Effector memory CD4-positive, alpha-beta T cell (primary cell): ENCODE measurements at regions not wholly inside any gene's neighbourhood (a gene's known extent, or its start where the extent isn't known, plus 50 kb on each side); places are given as distances from the start of the nearest gene placed in this dataset.
"Not testable (repeated sequence)": the region's sequence is repeated elsewhere in the genome, so short reads cannot be mapped to it uniquely, and the experiment has no call there.

ENCODE experiments used
- DNase-seq, 3 donors: peaks; one replicate each; pipeline ENCODE4 v3.0.0-alpha.2; 2020
- H3K27ac ChIP-seq: 2 replicates; pipeline ENCODE4 v1.7.0; 2013; ENCODE audit warnings: mild to moderate bottlenecking, low read length, moderate library complexity; ENCODE audit not compliant: insufficient read depth, poor library complexity, severe bottlenecking
- H3K27me3 ChIP-seq: replicated peaks from 2 replicates; pipeline ENCODE4 v1.7.0; 2013; ENCODE audit warnings: mild to moderate bottlenecking, low read length; ENCODE audit not compliant: insufficient read depth, control insufficient read depth, poor library complexity, severe bottlenecking
- H3K36me3 ChIP-seq: 2 replicates; pipeline ENCODE4 v1.7.0; 2013; ENCODE audit warnings: mild to moderate bottlenecking, low read length, moderate library complexity; ENCODE audit not compliant: control insufficient read depth, insufficient read depth
- H3K4me1 ChIP-seq: 2 replicates; pipeline ENCODE4 v1.7.0; 2013; ENCODE audit warnings: low read length, mild to moderate bottlenecking; ENCODE audit not compliant: control insufficient read depth, insufficient read depth, poor library complexity, severe bottlenecking
- H3K4me3 ChIP-seq: 2 replicates; pipeline ENCODE4 v1.7.0; 2013; ENCODE audit warnings: low read length, low read depth, mild to moderate bottlenecking; ENCODE audit not compliant: insufficient read depth, poor library complexity, severe bottlenecking
- H3K9me3 ChIP-seq: 2 replicates; pipeline ENCODE4 v1.7.0; 2013; ENCODE audit warnings: mild to moderate bottlenecking, low read length, moderate library complexity; ENCODE audit not compliant: control insufficient read depth

- Histone ChIP-seq H3K27me3 (no peaks in the 10 kb centered on the region), H3K4me1 (no peaks in the 10 kb centered on the region), H3K27ac (no peak overlapping the region), H3K4me3 (no peak overlapping the region), H3K9me3 (no peaks in the 10 kb centered on the region), H3K36me3 (no peaks in the 10 kb centered on the region)
- DNase-seq: no peak
Observed at GRCh38 chr1:198955085-198955484, 316.2 kb downstream of the PTPRC start.

- no peak for DNase-seq
- no peaks in the 10 kb centered on the region for H3K36me3 ChIP-seq
- H3K4me3 ChIP-seq: no peak overlapping the region
- H3K27me3 ChIP-seq: no peaks in the 10 kb centered on the region
- H3K27ac ChIP-seq: no peak overlapping the region
- H3K9me3 ChIP-seq: no peaks in the 10 kb centered on the region
- no peaks in the 10 kb centered on the region for H3K4me1 ChIP-seq
Observed at GRCh38 chr1:198957044-198957443, 318.2 kb downstream of the PTPRC start.

GRCh38 chr1:198959032-198959431 lies 320.2 kb downstream of the PTPRC start:
- Histone ChIP-seq H3K4me3 (no peak overlapping the region), H3K4me1 (no peaks in the 10 kb centered on the region), H3K36me3 (no peaks in the 10 kb centered on the region), H3K27ac (no peak overlapping the region), H3K27me3 (no peaks in the 10 kb centered on the region), H3K9me3 (no peaks in the 10 kb centered on the region)
- DNase-seq: no peak

- H3K27me3 ChIP-seq: no peaks in the 10 kb centered on the region
- no peak overlapping the region for H3K27ac ChIP-seq
- no peak overlapping the region for H3K4me3 ChIP-seq
- H3K4me1 ChIP-seq: no peaks in the 10 kb centered on the region
- no peaks in the 10 kb centered on the region for H3K9me3 ChIP-seq
- no peaks in the 10 kb centered on the region for H3K36me3 ChIP-seq
- DNase-seq: no peak
Observed at GRCh38 chr1:198959676-198960075, 320.8 kb downstream of the PTPRC start.

GRCh38 chr1:198963796-198964195 lies 325.0 kb downstream of the PTPRC start:
- H3K4me3 ChIP-seq, H3K4me1 ChIP-seq, H3K36me3 ChIP-seq, H3K27me3 ChIP-seq, H3K27ac ChIP-seq, H3K9me3 ChIP-seq, DNase-seq: not testable (repeated sequence)

GRCh38 chr1:198966519-198966918 lies 327.7 kb downstream of the PTPRC start:
- Histone ChIP-seq H3K27ac (no peak overlapping the region), H3K27me3 (no peaks in the 10 kb centered on the region), H3K9me3 (no peaks in the 10 kb centered on the region), H3K4me1 (no peaks in the 10 kb centered on the region), H3K36me3 (no peaks in the 10 kb centered on the region), H3K4me3 (no peak overlapping the region)
- no peak for DNase-seq

- Histone ChIP-seq H3K27ac (no peak overlapping the region), H3K9me3 (no peaks in the 10 kb centered on the region), H3K4me3 (no peak overlapping the region), H3K36me3 (no peaks in the 10 kb centered on the region), H3K4me1 (no peaks in the 10 kb centered on the region), H3K27me3 (no peaks in the 10 kb centered on the region)
- DNase-seq: no peak
Observed at GRCh38 chr1:198967566-198967965, 328.7 kb downstream of the PTPRC start.

- DNase-seq: no peak
- Histone ChIP-seq H3K4me1 (no peaks in the 10 kb centered on the region), H3K27me3 (no peaks in the 10 kb centered on the region), H3K36me3 (no peaks in the 10 kb centered on the region), H3K4me3 (no peak overlapping the region), H3K9me3 (no peaks in the 10 kb centered on the region), H3K27ac (no peak overlapping the region)
Observed at GRCh38 chr1:198968866-198969265, 330.0 kb downstream of the PTPRC start.

- Histone ChIP-seq H3K4me3 (no peak overlapping the region), H3K4me1 (no peaks in the 10 kb centered on the region)
- DNase-seq: no peak
Observed at GRCh38 chr1:198969981-198970380, 331.1 kb downstream of the PTPRC start.

GRCh38 chr1:198970916-198971315 lies 332.1 kb downstream of the PTPRC start:
- Histone ChIP-seq H3K4me1 (no peaks in the 10 kb centered on the region), H3K36me3 (no peaks in the 10 kb centered on the region), H3K4me3 (no peak overlapping the region), H3K27ac (no peak overlapping the region), H3K27me3 (no peaks in the 10 kb centered on the region), H3K9me3 (no peaks in the 10 kb centered on the region)
- DNase-seq: no peak

More at GRCh38 chr1:198969981-198970380, 331.1 kb downstream of the PTPRC start:
- H3K27me3 ChIP-seq: no peaks in the 10 kb centered on the region
- H3K27ac ChIP-seq: no peak overlapping the region
- no peaks in the 10 kb centered on the region for H3K36me3 ChIP-seq
- H3K9me3 ChIP-seq: no peaks in the 10 kb centered on the region

GRCh38 chr1:198977909-198978308 lies 339.1 kb downstream of the PTPRC start:
- H3K36me3 ChIP-seq: no peaks in the 10 kb centered on the region
- DNase-seq: no peak
- H3K4me1 ChIP-seq: no peaks in the 10 kb centered on the region
- no peaks in the 10 kb centered on the region for H3K9me3 ChIP-seq
- no peak overlapping the region for H3K27ac ChIP-seq
- H3K27me3 ChIP-seq: no peaks in the 10 kb centered on the region
- no peak overlapping the region for H3K4me3 ChIP-seq
